Astrocyte (in vitro differentiated cells and primary cell): ENCODE measurements at regions not wholly inside any gene's neighbourhood (a gene's known extent, or its start where the extent isn't known, plus 50 kb on each side); places are given as distances from the start of the nearest gene placed in this dataset.

Source experiments
- DNase-seq: peaks from one replicate; pipeline ENCODE4 v3.0.0-alpha.2; 2010; ENCODE audit warnings: low read depth
- FAIRE-seq: peaks from 2 replicates; lab custom pipeline; 2011; peaks lifted over from hg19 to GRCh38; lab: Jason Lieb, UNC
- H2AFZ ChIP-seq: 2 replicates; pipeline ENCODE4 v1.6.0; 2012; ENCODE audit warnings: low read depth, low read length, inconsistent platforms
- H3K27ac ChIP-seq: 2 replicates; pipeline ENCODE4 v1.5.1; 2011; ENCODE audit warnings: low read depth, low read length, inconsistent platforms
- H3K27me3 ChIP-seq: 2 replicates; pipeline ENCODE4 v1.6.0; 2011; ENCODE audit warnings: low read length, inconsistent platforms; ENCODE audit not compliant: insufficient read depth
- H3K36me3 ChIP-seq: 2 replicates; pipeline ENCODE4 v1.5.1; 2011; ENCODE audit warnings: low read length, inconsistent platforms; ENCODE audit not compliant: insufficient read depth
- H3K4me1 ChIP-seq: 2 replicates; pipeline ENCODE4 v1.5.1; 2011; ENCODE audit warnings: low read length, inconsistent platforms; ENCODE audit not compliant: insufficient read depth
- H3K4me2 ChIP-seq: 2 replicates; pipeline ENCODE4 v1.6.0; 2012; ENCODE audit warnings: low read length, inconsistent platforms
- H3K4me3 ChIP-seq: 2 replicates; pipeline ENCODE4 v1.5.1; 2011; ENCODE audit warnings: low read depth, mild to moderate bottlenecking, low read length, inconsistent platforms; ENCODE audit not compliant: insufficient read depth
- H3K79me2 ChIP-seq: 2 replicates; pipeline ENCODE4 v1.6.0; 2012; ENCODE audit warnings: mild to moderate bottlenecking, low read length, inconsistent platforms; ENCODE audit not compliant: insufficient read depth
- H3K9ac ChIP-seq: 2 replicates; pipeline ENCODE4 v1.6.0; 2012; ENCODE audit warnings: mild to moderate bottlenecking, low read length, inconsistent platforms
- H3K9me3 ChIP-seq: 2 replicates; pipeline ENCODE4 v1.5.1; 2012; ENCODE audit warnings: low read depth, mild to moderate bottlenecking, low read length, inconsistent platforms; ENCODE audit not compliant: insufficient read depth
- H4K20me1 ChIP-seq: 2 replicates; pipeline ENCODE4 v1.6.0; 2012; ENCODE audit warnings: low read length, inconsistent platforms; ENCODE audit not compliant: insufficient read depth
- H3K27ac Mint-ChIP-seq: one replicate; pipeline ENCODE4 v1.8.0; 2021; ENCODE audit warnings: mild to moderate bottlenecking, mixed read lengths; ENCODE audit not compliant: unreplicated experiment
- H3K27me3 Mint-ChIP-seq: one replicate; pipeline ENCODE4 v1.8.0; 2021; ENCODE audit warnings: low read depth, mixed read lengths; ENCODE audit not compliant: unreplicated experiment
- H3K36me3 Mint-ChIP-seq: one replicate; pipeline ENCODE4 v1.8.0; 2021; ENCODE audit warnings: low read depth, mixed read lengths; ENCODE audit not compliant: unreplicated experiment
- H3K4me1 Mint-ChIP-seq: one replicate; pipeline ENCODE4 v1.8.0; 2021; ENCODE audit warnings: low read depth, mixed read lengths; ENCODE audit not compliant: unreplicated experiment
- H3K4me3 Mint-ChIP-seq: one replicate; pipeline ENCODE4 v1.8.0; 2021; ENCODE audit warnings: mild to moderate bottlenecking, moderate library complexity, mixed read lengths; ENCODE audit not compliant: unreplicated experiment
- H3K9me3 Mint-ChIP-seq: one replicate; pipeline ENCODE4 v1.8.0; 2021; ENCODE audit warnings: mild to moderate bottlenecking, mixed read lengths; ENCODE audit not compliant: unreplicated experiment
- CTCF ChIP-seq: IDR thresholded peaks from 2 replicates; pipeline ENCODE4 v1.5.1; 2011; ENCODE audit warnings: low read depth, mild to moderate bottlenecking, inconsistent platforms, low read length, moderate library complexity; ENCODE audit not compliant: insufficient read depth
- EZH2 ChIP-seq: IDR thresholded peaks from 2 replicates; pipeline ENCODE4 v1.6.1; 2012; ENCODE audit warnings: mild to moderate bottlenecking, low read length, inconsistent platforms; ENCODE audit not compliant: insufficient read depth

- H3K27ac ChIP-seq, result no peak overlapping the region
- no peaks in the 10 kb centered on the region for H3K79me2 ChIP-seq
- H3K4me1 ChIP-seq, result no peaks in the 10 kb centered on the region
- H2AFZ ChIP-seq, result no peak overlapping the region
- H3K4me3 ChIP-seq, result no peak overlapping the region
- H3K27ac Mint-ChIP-seq, result no peak overlapping the region
- no peaks in the 10 kb centered on the region for H3K9me3 ChIP-seq
- no peak overlapping the region for H3K9ac ChIP-seq
- no peak overlapping the region for H3K4me2 ChIP-seq
- peaks cover 4% of the 10 kb centered on the region for H3K36me3 Mint-ChIP-seq
- no peaks in the 10 kb centered on the region for H4K20me1 ChIP-seq
- TF ChIP-seq EZH2 (no peak), CTCF (no peak)
- no peak for DNase-seq
- peaks cover 32% of the 10 kb centered on the region for H3K4me1 Mint-ChIP-seq
- H3K9me3 Mint-ChIP-seq, result peaks cover 3% of the 10 kb centered on the region
- no peak for FAIRE-seq
- H3K4me3 Mint-ChIP-seq, result no peak overlapping the region
- H3K27me3 ChIP-seq, result peaks cover 6% of the 10 kb centered on the region
- H3K36me3 ChIP-seq, result no peaks in the 10 kb centered on the region
- no peaks in the 10 kb centered on the region for H3K27me3 Mint-ChIP-seq
Measured at GRCh38 chr15:29522373-29523276, 253.0 kb upstream of the NSMCE3 start.

GRCh38 chr15:29518442-29518841, 248.8 kb upstream of the NSMCE3 start:
- Mint-ChIP-seq H3K27ac (no peak overlapping the region), H3K9me3 (no peaks in the 10 kb centered on the region), H3K4me1 (peaks cover 44% of the 10 kb centered on the region), H3K36me3 (no peaks in the 10 kb centered on the region), H3K4me3 (no peak overlapping the region), H3K27me3 (no peaks in the 10 kb centered on the region)
- H3K36me3 ChIP-seq, result no peaks in the 10 kb centered on the region
- H2AFZ ChIP-seq, result no peak overlapping the region
- H3K27me3 ChIP-seq, result peaks cover 6% of the 10 kb centered on the region
- H4K20me1 ChIP-seq, result no peaks in the 10 kb centered on the region
- no peak overlapping the region for H3K4me3 ChIP-seq
- H3K9ac ChIP-seq, result no peak overlapping the region
- no peaks in the 10 kb centered on the region for H3K79me2 ChIP-seq
- no peak for DNase-seq
- H3K27ac ChIP-seq, result no peak overlapping the region
- no peaks in the 10 kb centered on the region for H3K4me1 ChIP-seq
- FAIRE-seq, result no peak
- TF ChIP-seq EZH2 (no peak), CTCF (no peak)
- peaks cover 3% of the 10 kb centered on the region for H3K9me3 ChIP-seq
- H3K4me2 ChIP-seq, result no peak overlapping the region

GRCh38 chr15:29517829-29518228, 248.2 kb upstream of the NSMCE3 start:
- Histone ChIP-seq H3K4me1 (no peaks in the 10 kb centered on the region), H3K9me3 (peaks cover 3% of the 10 kb centered on the region), H3K4me2 (no peak overlapping the region), H2AFZ (no peak overlapping the region), H3K27me3 (peaks cover 4% of the 10 kb centered on the region), H4K20me1 (no peaks in the 10 kb centered on the region), H3K4me3 (no peak overlapping the region), H3K9ac (no peak overlapping the region), H3K79me2 (no peaks in the 10 kb centered on the region), H3K27ac (no peak overlapping the region), H3K36me3 (no peaks in the 10 kb centered on the region)
- DNase-seq, result no peak
- Mint-ChIP-seq H3K27ac (no peak overlapping the region), H3K9me3 (no peaks in the 10 kb centered on the region), H3K4me3 (no peak overlapping the region), H3K27me3 (no peaks in the 10 kb centered on the region), H3K36me3 (no peaks in the 10 kb centered on the region), H3K4me1 (peaks cover 39% of the 10 kb centered on the region)
- no peak for FAIRE-seq
- TF ChIP-seq EZH2, result no peak
- no peak for TF ChIP-seq CTCF
